NCI-H460 (cell line): ENCODE measurements at regions not wholly inside any gene's neighbourhood (a gene's known extent, or its start where the extent isn't known, plus 50 kb on each side); places are given as distances from the start of the nearest gene placed in this dataset.

Source experiments
- DNase-seq: peaks from one replicate; pipeline ENCODE4 v3.0.0-alpha.2; 2016; ENCODE audit warnings: low read depth; ENCODE audit errors: extremely low read depth

DNA sequence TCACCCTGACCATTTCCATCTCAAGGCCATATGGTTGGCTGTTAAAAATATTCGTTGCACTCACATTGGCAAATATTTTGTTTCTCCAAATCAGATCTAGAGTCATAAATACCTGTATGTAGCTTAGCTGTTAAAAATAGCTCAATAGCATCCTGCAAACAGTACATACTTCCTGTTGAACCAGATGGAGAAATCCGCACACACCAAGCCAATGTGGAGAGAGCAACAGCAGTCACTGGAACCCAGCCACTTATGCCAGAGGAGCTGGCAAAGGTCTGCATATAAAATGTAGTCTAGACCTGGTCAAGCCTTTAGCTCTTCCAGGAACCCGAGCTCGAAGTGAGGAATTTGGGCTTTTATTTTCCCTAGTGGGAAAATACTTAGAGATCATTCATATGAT lies 146.4 kb upstream of the KCNJ16 start:
- no peak for DNase-seq

DNA sequence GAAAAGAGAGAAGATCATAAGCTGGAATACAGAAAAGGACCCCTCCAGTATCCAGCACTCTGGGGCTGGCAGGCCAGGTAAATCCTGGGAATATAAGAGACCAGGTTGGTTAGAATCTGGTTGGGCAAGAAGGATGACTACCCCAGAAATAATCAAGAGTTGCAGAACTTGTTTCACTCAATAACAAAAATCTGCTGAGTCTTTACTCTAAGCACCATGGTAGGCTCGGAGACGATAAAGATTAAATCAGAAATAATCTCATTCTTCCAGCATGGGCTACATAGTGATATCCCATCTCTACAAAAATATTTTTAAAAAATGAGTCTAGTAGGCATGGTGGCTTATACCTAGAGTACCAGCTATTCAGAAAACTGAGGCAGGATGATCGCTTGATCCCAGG lies 138.0 kb upstream of the KCNJ16 start:
- DNase-seq, result no peak

DNA sequence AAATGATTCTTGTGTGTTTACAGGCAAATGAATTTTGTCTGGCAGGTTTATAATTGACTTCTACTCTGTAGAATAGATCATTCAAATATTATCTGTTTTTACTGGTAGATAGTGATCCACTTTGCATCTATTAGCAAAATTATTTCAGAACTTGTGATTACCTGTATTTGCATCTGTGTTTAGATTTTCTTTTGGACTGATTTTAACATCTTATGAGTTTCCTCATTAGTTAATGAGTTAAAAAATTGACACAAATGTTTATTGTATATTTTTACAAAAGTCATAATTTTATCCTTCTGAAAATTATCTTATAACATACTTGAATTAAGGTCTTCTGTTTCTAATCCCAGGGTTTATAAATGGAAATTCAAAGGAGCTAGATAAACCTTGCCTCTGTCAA lies 132.0 kb upstream of the KCNJ16 start:
- no peak for DNase-seq

DNA sequence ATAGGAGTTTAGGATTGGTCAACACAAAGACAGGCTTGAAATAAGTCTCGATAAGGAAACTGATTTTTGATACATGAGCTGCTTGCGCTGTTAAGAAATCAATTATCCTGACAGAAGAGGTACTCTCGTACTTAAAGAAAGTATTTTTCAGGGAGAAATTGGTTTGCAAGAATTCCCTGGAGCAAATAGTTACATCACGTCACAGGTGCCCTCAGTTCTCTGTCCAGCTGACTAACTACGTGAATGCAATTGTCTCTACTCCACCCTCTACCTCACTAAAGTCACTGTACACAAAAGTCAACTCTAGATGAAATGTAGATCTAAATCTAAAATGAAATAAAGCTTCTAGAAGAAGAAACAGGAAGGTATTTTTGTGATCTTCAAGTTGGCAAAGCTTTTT lies 130.6 kb upstream of the KCNJ16 start:
- DNase-seq, result no peak

DNA sequence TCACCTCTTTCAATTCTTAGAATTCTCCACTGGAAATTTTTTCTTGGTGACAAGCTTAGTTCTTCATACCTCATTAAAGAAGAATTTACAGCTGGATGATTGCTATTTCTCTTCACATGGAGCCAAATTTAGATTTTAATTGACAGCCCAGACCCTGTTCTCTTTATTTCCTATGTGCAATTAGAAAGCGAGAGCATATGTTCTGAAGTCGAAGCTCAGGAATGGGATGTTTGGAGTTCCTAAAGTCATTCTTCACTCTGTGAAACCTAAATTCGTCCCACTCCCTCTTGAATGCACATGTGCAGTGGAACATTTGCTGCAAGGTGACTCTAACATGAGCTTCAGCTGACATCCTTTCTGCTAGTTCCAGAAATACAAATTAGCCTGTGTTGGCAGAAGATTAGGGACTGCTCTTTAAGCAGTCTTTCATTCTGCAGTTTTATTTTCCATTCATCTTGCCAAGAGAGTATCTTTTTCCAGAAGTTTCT lies 129.3 kb upstream of the KCNJ16 start:
- DNase-seq, result no peak

DNA sequence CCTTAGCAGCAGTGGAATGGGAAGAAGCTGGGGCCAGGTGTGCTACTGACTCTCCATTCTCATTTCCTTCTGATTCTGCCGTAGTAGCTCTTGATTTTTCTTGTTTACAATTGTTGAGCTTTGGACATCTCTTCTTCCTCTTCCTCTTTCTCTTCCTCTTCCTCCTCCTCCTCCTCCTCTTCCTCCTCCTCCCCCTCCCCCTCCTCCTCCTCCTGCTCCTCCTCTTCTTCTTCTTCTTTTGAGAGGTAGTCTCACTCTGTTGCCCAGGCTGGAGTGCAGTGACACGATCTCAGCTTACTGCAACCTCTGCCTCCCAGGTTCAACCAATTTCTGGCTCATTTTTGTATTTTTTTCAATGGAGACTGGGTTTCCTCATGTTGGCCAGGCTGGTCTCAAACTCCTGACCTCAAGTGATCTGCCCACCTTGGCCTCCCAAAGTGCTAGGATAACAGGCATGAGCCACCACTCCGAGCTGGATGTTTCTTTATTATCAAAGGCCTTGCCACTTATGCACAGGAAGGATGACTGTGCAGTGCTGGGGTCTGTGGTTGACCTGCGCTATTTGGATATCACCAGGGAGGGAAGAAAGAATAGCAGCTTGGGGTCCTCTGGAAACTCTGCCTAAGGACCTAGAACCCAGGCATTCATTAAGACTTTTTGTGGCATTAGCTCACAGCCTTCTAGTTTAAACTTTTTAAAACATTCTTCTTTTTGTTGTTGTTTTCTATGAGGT lies 127.8 kb upstream of the KCNJ16 start:
- no peak for DNase-seq

DNA sequence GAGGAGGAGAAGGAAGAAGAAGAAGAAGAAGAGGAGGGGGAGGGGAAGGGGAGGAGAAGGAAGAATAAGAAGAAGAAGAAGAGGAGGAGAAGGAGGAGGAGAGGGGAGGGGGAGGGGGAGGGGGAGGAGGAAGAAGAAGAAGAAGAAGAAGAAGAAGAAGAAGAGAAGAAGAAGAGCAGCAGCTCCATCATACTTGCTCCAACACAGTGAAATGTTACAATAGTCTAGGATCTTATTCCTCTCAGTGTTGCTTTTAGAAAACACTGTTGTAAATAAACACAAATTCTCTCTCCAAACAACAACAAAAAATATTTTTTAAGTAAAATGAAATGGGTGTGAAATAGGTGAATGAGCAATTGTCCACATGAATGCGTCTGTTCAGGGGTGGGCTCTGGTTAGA lies 126.6 kb upstream of the KCNJ16 start:
- DNase-seq, result no peak

DNA sequence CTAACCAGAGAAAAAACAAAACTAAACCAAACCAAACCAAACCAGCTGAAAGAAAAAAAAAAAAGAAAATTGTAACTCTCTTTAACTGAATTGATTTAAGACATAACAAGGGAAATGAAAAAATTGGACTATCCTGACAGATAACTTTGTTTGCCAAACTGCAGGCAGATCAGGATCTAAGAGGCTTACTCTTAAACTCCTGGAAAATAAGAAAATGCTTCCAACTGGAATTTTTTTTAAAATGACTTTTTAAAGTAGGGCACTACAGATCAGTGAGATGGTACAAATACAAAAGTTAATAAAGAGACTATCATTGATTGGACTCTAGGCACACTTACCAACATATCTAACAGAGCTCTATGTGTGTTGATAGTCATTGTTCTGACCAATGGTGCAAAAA lies 125.5 kb upstream of the KCNJ16 start:
- DNase-seq, result no peak

DNA sequence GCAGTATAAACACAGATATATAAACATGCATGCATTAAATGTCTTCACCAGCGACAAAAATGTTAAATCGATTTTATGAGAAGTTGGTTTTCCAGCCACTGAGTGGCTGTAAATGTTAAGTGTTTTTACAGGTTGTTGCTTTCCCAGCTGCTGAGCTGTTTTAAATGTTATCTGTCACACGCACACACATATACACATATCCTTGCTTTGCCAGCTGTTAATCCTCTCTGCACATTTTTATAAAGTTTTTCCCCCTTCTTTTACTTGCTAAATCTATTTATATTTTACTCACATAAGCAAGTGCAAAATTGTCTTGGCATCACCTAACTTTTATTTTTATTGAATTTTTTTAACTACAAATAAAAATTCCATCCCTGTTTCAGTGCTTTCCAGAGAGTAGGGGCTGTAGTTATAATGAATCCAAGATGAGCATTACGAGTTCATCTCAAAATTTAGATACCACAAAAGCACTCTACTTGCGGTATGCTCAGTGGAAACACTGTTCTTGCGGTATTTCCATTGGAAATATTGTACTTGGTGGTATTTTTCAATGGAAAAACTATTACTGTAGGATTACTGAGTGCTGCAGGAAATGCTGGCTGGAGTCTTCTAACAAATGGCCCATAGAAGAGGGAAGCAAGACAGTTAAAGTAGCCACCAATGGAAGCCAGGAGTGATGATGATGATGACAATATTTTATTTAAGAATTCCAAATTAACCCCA lies 124.9 kb upstream of the KCNJ16 start:
- no peak for DNase-seq

DNA sequence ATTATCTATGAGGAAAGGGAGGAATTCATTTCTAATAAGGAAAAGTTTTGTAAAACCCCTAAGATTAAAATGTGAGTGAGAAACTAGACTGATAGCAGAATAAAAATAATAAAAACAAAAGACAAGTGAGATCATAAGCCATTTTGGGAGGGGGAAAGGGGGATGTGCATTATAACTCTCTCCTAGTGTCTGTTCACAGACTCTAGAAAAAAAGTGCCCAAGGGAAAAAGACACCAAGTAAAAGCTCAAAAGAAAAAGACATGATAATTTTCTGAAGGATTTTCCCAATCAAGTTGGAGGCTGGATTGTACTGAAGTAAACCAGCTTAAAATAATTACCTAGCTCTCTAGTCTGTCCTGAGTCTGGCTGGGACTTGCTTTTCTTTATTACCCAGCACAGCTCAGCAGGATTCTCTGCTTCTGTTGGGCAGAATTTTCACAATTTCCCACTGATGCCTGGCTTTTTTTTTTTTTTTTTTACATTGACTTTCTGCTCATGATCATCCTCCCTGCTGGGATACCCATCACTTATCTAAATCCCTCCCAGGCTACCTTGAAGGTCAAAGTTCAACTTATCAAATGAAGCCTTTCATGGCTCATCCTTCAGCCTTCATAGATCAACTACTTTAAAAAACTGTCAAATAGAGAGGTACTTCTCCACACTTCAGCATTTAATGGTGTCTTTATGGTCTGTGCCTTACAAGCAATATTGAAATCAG lies 124.2 kb upstream of the KCNJ16 start:
- no peak for DNase-seq

DNA sequence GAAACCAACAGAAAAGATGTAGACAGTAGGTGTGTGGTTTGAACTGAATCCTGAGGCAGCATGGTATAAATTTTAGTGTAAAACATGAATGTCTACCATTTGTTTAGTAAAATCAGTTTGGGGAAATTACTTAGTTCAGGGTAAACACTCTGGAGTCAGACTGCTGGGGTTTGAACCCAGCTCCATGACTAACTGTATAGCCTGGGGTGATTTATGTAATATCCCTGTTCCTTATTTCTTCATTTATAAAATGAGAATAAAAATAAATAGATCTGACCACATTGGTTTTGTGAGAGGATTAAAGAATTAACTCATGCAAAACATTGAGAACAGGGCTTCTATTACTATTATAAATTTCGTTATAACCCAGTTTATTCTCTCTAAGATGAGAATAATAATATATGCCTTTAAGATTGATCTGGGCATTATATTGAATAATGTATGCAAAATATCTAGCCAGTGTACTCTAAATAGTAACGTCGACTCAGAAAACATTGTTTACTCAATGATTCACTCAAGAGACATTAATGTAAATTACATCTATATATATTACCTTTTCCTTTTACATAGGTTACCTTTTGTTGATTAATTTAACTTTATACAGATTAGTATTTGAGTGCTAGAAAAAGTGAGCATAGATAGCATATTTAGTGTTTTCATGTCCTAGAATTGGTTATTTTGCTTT lies 120.6 kb upstream of the KCNJ16 start:
- DNase-seq, result no peak

DNA sequence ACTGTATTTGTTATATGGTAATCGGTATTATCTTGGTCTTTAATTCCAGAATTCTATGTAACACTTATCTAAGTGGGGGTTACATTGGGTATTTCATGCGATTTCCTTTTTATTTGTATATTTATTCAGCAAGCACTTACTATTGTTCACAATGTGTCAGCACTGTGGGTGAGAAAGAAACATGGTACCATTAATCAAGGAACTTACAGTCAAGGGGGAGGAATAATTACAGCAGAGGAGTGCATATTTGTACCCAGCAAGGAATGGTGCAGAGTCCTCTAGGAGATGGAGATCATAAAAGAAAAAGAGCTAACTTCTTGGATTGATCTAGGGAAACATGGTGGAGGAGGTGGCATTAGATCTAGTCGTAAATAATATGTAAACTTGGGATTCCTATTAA lies 117.0 kb upstream of the KCNJ16 start:
- DNase-seq, result no peak

DNA sequence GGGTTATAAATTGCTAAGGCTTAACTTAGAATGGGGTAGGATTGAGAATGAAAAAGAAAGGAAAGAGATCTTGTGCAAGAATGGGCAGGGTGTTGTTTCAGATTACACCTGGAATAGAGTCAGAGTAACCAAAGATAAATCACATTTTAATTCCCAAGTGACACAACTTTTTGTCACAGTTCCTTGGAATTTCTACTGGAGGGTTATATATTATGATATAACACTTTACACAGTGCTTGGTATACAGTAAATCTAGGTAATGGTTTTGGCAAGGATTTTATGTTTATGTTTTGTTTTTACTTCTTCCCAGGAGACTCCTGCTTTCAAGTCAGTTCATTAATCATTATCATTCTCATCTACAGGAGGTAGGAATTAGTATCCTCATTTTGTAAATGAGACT lies 115.7 kb upstream of the KCNJ16 start:
- DNase-seq, result no peak

DNA sequence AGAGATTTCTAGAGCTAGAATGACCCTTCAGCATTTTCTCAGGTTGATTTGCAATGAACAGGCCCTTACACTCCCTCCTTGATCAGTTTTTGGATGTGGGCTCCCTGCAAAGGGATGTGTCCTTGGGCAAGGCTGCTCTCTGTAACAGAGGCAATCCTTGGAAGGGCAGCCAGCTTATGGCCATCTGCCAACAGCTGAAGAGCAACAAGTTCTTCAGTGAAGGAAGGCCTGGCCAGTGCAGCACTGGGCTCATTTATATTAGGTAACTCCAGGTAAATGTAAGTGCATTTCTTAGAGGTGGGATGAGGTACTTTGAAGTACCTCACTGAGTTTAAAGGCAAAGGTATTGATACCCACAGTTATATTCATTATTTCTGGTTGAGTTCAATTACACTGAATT lies 114.3 kb upstream of the KCNJ16 start:
- no peak for DNase-seq

DNA sequence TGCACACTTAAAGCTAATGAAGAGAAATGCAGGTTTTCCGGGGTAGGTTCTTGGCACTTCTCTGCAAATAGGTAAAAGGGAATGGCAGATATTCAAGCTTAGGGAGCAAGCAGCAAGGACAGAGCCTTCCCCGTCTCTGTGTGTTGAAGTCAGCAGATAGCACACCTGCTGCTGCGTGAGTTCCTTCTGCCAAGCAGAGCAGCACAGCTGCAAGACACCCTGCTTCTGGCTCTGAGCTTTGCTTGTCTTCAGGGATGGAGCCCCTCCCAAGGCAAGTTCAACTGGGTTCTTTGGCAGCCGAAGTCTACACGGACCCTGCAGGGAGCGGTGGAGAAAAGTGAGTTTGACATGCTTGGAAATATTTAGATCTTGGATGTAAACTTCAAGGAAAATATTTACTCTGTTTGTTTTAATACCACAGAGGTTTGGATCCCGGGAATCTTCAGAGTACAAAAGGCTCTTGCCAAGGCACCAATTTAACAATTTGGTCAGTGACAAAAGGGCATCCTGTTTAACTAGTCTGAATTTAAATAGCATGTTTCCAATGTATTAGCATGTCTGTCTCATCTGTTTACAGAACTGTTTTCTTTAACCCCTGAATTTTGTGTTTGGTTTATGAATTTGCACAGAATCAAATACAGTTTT lies 113.4 kb upstream of the KCNJ16 start:
- DNase-seq, result no peak

DNA sequence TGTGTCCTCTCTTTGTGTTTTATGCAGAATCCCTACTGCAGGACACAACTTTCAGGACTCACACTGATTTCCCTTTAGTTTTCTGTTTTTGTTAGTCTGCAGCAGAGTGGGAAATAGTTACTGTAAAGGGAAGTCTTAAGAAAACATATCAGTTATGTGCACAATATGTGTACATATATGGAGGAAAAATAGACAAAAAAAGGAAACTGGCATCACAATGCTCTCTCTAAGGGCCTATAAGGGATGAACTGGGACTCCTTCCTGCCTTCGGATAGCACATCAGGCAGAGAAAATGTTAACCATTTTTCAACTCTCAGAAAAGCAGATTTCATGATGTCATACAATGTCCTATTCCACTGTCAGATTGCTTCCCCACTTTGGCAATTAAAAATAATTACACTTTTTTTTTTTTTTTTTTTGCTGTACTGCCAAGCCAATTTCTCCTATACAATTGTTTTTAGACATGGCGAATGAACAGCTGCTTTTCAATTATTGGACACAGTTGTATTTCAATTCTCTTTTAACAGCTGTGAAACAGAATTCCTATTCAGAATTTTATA lies 112.5 kb upstream of the KCNJ16 start:
- DNase-seq, result no peak

DNA sequence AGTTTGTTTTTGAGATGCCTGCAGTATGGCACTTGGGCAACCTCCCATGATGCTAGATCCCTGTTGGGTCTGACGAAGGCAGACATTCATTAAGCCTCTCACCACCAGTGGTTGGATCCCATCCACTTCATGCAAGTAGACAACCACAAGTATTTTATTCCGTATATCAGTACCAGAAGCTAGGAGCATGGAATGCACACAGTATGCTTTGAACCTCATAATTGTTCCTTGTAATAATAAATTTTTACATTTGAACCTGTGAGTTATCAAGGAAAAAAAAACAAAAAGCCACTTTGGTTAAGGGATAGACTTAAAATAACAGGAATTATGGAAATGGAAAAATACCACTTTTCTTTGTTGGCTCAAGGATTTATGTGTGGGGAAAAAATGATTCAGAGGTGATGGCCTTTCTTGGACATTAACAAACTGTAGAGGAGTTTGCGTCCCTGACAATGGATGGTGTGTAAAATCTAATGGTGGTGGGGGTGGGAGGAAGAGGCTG lies 107.1 kb upstream of the KCNJ16 start:
- DNase-seq, result no peak

DNA sequence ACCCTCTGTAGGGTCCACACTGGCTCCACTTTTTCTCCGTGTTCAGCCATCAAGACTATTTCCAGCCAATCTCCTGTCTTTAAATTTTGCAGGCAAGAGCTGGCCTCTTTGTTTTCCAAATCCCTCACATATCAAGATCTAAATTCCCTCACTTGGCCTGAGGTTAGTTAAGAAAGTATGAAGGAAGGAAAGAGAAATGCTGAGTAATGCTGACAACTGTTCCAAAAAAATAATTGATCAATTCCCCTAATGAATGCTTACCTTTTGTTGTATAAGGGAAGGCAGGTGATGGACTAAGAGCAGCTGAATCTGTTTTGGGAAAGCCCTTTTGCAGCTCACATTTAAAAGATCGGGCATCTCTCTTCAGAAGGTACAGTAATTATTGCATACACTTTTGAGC lies 105.1 kb upstream of the KCNJ16 start:
- no peak for DNase-seq

DNA sequence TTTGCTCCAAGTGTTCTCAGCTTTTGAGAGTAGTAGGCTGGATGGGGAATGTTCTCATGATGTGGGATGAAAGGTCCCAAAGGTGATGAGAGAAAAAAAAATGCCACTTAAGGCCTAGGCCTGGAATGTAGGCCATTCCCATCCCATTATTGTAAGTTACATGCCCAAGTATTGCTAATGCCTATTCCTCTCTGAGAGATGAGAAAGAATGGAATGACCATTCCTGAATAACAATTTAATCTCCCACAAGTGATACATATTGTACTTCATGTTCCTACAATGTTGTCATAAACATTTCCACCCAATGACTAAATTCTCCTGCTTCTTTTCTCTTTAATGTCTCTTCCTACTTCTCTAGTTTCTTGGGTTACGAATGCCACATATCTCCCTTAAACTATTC lies 102.8 kb upstream of the KCNJ16 start:
- DNase-seq, result no peak

DNA sequence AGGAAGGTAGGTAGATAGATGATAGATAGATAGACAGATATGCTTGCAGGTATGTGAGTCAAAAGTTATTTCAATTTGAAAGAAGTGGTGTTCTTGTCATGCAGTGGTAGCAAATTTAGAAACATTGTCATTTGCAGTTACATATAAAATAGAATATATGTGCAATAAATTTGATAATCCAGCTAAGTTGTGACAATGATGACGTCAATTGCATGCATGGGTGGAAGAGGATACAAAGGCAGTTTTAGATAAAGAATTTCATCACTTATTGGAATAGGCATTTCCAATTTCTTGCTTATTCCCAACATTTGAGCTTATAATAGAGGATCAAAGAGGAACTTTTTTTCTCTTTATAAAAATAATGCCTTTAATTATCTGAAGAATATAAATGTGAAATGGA lies 99.2 kb upstream of the KCNJ16 start:
- DNase-seq, result no peak
